ENCODE measurements at regions not wholly inside any gene's neighbourhood (a gene's known extent, or its start where the extent isn't known, plus 50 kb on each side); places are given as distances from the start of the nearest gene placed in this dataset.
"Not testable (repeated sequence)": the region's sequence is repeated elsewhere in the genome, so short reads cannot be mapped to it uniquely, and the experiment has no call there.

DNA sequence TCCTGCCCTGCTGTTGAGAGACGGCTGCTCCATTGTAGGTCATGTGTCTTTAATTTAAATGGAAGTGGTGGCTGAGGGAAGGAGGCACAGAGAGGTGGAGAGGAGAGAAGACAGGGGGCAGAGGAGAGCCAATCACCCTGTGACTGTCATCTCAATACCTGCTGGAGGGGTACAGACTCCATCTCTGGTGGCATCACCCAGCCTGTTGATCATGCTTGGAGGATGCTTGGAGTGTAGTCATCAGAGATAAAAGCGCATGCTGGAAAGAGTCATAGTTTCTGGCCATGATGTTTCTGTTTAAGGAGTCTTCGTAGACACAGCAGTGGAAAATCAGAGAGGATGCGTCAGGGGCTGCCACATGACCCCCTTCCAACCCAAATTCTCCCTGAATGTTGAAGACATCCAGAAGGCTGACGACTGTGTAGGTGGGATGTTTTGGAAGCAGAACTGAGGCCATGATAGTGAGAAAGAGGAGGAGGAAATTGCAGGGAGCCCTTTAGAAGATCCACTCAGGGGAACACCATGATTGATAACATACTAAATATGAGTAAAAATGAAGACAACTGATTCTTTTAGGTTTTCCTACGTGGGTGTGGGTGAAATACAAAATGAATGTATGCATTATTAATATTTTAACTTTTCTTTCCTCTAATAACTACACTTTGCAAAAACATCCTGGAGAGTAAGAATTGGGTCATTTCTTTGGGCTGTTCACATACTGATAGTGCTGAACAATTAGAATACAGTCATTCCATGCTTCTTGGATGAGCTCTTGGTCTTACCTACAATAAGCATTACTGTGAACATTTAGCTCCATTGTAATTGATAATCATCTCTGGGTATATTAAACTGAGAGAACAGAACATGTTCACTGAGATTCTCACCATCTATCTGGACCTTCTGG lies 210.6 kb upstream of the ATP10A start:
- no peak for DNase-seq (ENCODE audit: low read depth)

DNA sequence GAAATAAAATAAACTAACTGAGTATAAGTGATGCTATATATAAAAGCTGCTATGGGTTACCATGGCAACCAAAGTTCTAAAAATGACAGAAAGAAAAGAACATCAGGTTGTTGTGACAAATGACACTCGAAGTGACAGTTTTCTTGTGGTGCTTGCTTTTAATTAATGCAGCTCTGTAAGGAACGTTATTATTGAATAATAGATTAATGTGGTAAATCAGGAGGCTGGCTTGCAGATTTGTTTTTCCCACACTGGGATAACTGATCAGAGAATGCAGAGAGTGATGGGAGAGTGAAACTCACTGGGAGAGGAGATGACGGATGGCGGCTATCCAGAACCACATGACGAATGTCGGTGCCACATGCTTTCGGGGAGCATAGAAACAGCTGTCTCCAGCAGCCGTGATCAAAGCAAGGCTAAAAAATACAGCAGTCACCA lies 207.0 kb upstream of the ATP10A start:
- DNase-seq (ENCODE audit: low read depth), result no peak

DNA sequence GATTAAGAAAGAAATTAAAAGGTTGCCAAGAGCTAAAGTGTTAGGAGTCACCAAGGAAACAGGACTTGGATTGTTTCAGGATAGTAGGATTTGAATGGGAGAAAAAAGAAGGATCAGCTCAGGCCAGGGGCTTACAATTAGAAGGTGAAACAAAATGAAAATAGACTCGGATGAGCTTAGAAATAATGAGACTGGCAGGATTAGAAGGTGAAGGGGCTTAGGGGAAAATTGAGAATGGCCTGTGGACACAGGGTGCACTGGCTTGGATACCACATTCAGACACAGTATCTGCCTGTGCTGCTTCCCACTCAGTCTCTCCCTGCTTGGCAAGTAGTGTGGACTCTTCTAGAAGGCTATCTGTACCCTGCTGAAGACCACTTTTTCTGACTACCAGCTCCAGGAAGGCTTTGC lies 206.1 kb upstream of the ATP10A start:
- DNase-seq (ENCODE audit: low read depth), result no peak

DNA sequence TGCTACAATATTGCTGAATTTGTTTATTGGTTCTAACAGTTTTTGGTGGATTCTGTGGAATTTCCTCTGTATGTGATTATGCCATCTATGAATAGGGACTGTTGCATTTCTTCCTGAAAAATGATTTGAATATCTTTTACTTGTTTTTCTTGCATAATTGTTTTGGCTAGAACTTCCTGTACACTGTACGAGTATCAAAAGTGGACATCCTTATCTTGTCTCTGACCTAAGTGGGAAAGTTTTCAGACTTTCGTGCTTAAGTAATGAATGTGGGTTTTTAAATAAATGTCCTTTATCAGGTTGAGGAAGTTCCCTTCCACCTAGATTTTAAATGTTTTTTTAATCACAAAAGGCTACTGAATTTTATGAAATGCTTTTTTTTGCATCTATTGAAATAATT lies 203.8 kb upstream of the ATP10A start:
- no peak for DNase-seq (ENCODE audit: low read depth)

DNA sequence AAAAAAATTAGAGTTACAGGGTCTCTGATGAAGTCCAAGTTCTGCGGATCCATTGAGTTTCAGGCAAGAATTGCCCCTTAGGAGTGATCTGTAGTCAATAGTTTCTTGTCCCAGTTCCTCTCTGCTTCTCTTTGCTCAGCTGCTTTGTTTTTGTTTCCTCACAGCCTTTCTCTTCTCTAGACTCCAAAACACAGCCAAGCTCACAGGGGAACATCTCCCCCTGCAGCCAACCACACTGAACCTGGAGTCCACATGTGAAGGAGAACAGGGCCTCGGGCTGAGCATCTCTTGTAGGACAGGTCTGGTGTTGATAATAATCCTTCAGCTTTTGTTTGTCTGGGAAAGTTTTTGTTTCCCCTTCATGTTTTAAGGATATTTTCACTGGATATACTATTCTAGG lies 202.6 kb upstream of the ATP10A start:
- no peak for DNase-seq (ENCODE audit: low read depth)

DNA sequence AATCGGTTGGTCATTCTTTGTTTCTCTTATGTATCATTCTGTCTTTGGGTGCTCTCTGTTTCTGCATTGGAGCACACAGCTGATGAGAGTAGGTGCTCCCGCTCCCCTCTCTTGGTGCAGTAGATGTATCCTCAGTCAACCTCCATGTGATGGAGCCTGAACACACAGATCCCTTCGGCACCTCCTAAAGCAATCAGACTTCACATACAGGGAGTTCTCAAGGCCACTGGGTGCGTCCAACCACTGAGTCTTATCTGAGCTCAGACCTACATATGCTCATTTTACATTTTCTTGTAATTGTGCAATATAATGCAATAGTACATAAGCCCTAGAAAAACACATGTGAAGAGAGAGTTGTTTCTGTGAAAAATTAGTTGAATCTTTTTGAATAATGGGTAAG lies 198.1 kb upstream of the ATP10A start:
- no peak for DNase-seq (ENCODE audit: low read depth)

DNA sequence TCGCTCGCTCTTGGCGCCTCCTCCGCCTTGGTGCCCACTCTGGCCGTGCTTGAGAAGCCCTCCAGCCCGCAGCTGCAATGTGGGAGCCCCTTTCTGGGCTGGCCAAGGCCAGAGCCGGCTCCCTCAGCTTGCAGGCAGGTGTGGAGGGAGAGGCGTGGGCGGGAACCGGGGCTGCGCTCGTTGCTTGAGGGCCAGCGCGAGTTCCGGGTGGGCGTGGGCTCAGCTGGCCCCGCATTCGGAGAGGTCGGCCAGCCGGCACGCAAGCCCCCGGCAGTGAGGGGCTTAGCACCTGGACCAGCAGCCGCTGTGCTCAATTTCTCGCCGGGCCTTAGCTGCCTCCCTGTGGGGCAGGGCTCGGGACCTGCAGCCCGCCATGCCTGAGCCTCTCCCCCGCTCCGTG lies 193.6 kb upstream of the ATP10A start:
- not testable (repeated sequence) for DNase-seq (ENCODE audit: low read depth)

DNA sequence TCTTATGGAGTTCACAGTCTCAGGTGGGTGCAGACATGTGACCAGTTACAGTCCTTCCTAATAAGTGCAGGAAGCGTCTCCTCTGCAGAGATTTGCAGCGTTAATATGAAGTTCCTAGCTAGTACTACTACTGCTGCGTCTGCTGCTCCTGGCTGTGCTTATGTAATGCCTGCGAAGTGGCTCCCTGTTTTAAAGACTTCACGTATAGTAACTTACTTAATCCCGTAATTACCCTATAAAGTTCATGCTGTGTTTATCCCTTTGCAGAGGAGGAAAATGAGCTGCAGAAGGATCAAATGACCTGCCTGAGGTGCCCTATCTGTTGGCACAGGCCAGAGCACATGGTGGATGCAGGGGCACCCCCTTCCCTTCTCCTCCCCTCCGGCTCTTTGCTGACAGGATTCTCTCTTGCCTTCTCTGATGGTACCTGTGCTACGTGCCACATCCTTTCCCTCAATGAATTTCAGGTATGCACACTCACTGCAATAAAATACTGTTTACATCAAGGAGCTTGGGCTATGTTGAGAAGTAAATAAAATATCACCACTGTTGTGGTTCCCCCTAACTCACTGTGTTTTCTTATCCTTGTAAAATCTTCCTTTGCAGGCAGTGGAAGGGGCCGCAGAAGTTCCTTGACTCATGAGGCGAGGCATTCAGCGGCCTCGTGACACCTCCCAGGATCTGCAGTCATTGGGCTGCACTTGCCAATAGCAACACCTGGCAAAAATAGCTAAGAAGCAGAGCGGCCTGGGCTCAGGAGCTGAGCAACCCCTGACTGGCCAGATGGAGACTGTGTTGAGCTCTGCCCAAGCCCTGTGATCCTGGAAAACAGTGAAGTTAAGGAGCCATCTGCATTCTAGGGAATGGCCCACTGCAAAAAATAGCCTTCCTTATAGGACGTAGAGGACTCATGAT lies 188.9 kb upstream of the ATP10A start:
- no peak for DNase-seq (ENCODE audit: low read depth)

DNA sequence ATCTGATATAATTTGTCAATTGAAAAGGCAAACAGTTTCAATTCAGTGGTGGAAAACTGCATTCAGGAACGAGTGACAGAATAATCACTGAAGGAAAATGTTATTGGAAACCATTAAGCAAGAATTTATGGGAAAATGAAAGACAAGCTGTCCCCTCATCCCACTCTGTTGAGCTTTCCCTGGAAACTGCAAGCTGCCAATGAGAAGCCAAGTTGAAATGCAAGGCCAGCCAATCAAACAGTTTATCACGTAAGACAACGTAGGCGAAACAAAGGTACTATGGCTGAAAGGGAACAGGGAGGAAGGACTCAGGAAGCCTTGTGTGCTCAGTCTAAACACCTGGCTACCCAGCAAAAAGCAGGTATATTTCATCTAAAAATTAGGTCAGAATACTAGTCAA lies 187.9 kb upstream of the ATP10A start:
- DNase-seq (ENCODE audit: low read depth), result no peak

DNA sequence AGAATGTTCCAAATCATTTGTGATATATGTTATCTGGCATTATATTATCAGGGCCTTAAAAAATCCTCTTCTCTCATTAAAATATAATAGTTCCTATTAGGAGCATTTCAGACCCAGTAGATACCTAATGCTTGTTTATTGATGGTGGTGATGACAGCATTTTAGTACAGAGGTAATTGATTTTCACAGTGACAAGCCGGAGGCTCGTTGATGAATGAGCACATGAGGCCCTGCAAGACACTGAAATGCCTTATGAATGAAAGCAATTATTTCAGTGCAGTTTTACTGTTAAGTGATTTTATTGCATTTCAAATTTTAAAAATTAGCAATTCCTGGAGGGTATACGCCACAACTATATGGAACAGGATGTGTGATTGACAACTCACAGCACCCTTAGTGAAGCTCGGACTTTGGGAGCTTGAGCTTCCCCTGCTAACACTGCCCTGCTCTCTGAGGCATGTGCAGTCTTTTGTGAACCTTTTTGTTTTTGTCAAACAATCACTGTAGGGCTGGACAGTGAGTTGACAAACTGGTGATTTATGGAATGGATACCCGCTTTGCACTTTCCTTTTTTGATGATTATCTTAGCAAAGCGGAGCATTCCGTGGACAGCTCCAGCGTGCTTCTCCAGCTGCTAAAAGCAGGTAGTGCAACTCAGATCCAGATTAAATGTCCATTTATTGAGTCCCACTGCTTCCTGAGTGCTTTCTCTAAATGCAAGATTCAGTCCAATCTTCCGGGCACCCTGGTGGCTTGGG lies 187.0 kb upstream of the ATP10A start:
- no peak for DNase-seq (ENCODE audit: low read depth)

DNA sequence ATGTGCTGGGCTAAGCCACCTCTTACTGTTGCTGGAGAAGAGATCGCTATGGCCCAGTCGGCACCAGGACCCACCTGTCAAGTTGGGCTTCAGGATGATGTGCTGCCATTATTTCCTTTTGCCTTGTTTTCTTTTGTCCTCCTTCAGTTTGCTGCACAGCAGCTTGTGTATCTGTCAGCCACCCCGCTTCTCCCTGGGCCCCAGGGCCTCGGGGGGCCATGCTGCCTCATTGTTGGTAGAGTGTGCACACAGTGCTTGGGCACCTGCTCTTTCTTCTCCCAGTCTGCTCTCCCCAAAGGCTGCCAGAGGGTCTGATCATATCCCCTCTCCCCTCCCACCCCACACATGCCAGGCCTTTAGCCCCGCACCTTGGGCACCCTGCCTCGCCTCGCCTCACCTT lies 185.5 kb upstream of the ATP10A start:
- DNase-seq (ENCODE audit: low read depth), result no peak

DNA sequence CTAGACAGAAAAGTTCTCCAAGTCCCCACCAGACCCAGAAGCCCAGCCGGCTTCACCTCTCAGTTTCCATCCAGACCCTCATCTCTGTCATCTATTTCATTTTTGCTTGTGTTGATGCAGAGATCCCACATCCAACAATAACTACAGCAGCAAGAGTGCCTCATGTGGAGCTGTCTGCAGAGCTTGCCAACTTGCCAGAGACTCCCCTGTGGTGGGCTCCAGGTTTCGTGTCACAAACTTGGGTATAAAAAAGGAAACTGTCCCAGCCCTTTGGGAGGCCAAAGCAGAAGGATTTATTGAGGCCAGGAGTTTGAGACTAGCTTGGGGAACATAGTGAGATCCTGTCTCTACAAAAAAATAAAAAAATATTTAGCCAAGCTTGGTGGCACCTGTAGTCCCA lies 182.4 kb upstream of the ATP10A start:
- DNase-seq (ENCODE audit: low read depth), result no peak

DNA sequence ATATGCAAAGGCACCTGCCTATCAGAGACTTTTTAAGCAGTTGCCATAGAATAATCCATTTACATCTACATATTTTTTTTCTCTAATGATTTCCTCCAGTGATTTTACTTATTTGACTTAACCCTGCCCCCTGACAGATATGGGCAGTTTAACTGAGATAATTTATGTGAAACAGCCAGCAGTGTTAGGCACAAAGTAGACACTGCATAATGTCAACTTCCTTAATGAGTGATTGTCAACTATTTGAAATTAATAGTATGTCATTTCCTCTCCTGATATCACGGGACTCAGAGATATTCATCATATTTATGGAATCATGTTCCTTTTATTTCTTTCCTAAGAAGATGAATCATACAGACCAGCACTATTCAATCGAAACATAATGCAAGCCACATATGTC lies 179.9 kb upstream of the ATP10A start:
- no peak for DNase-seq (ENCODE audit: low read depth)

DNA sequence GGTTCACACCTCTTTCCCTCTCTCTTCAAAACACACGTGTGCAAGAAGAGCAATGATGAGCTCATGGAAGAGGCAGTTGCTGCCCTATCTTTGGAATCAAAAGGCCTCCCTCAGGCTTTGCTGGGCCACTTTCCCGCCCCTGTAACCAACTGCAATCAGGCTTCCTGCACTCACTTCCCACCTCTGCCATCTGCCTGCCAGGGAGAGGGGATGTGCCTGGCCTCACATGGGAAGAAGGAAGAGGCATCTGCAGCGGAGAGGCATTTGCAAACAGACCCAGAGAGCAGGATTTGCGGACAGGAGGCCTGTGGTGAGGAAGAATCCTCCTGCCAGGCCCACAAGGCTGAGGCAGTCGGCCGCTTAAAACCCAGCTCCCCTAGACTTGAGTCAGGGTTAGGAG lies 175.6 kb upstream of the ATP10A start:
- no peak for DNase-seq (ENCODE audit: low read depth)

DNA sequence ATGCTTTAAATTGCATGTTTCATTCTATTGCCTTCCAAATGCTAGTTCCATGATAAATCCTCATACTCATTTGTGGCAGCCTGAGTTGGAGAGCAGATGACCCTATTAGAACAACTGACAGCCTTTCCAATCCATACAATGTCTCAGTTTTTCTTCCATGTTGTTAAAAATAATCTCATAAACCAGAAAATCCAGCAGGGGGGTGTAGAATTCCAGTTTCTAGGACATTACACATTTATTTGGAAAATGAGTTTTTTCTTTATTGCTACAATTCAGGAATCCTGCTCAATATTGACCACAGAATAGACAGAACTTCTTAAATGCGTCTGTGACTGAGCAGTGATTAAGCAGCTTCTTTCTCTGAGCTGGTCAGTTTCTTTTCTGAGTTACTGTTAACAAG lies 174.2 kb upstream of the ATP10A start:
- no peak for DNase-seq (ENCODE audit: low read depth)

DNA sequence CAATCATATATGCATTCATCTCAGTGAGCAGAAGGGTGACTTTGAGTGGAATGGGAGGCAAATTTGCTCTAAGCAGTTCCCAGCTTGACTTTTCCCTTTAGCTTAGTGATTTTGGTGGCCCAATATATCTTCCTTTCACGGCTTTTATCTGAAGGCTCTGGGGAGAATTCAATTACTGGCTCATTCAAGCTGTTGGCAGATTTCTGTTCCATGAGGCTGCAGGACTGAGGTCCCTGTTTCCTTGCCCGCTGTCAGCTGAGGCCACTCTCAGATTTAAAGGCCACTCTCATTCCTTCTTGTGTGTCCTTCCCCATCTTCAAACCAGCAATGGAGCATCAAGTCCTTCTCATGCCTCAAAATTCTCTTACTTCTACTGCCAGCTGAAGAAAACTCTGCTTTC lies 170.4 kb upstream of the ATP10A start:
- no peak for DNase-seq (ENCODE audit: low read depth)

DNA sequence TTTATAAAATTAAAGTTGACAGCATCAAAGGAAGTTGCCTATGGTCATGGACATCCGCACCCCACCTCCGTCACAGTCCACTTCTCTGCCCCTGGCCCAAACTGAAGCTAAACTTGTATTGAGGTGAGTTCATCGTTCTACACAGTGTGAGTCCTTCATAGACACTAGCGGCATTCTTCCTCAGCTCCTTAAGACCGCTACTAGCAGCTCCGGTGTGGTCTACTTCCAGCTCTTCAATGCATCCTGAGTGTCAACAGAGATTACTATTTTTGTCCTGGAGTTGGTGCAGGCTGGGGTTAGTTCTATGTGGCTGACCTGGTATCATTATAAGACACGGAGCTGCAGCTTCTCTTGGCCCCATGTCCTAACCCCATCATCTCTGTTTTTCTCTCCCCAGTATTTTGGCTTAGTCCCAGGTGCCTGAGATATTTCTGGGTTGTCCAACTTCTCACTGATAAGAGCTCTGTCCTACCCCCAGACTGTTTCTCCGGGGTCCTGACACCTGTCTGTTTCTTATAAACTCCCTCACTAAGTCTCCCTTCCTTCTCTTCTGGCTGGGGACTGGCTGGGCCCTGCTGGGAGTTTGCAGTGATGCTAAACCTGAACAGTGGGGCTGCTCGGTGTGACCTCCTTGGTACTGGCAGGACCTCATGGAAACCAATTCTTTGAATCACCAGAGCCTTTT lies 169.2 kb upstream of the ATP10A start:
- DNase-seq (ENCODE audit: low read depth), result no peak

DNA sequence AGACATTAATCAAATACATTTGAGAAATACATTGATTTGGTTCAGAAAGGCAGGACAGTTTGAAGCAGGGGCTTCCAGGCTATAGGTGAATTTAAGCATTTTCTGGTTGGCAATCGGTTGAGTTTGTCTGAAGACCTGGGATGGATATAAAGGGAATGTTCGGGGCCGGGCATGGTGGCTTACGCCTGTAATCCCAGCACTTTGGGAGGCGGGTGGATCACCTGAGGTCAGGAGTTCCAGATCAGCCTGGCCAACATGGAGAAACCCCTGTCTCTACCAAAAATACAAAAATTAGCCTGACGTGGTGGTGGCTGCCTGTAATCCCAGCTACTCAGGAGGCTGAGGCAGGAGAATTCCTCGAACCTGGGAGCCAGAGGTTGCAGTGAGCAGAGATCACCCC lies 166.5 kb upstream of the ATP10A start:
- DNase-seq (ENCODE audit: low read depth), result not testable (repeated sequence)

DNA sequence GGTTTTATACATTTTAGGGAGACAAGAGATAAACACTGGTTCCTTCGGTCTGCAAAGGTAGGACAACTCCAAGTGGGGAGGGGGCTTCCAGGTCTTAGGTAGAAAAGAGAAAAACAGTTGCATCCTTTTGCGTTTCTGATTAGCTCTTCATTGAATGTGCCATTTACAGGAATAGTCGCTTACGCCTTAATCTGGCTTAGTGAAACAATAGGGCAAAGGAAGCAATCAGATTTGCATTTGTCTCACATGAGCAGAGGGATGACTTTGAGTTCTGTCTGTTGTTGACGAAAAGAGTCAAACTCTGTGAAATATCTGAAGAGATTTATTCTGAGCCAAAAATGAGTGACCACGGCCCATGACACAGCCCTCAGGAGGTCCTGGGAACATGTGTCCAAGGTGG lies 166.0 kb upstream of the ATP10A start:
- no peak for DNase-seq (ENCODE audit: low read depth)

DNA sequence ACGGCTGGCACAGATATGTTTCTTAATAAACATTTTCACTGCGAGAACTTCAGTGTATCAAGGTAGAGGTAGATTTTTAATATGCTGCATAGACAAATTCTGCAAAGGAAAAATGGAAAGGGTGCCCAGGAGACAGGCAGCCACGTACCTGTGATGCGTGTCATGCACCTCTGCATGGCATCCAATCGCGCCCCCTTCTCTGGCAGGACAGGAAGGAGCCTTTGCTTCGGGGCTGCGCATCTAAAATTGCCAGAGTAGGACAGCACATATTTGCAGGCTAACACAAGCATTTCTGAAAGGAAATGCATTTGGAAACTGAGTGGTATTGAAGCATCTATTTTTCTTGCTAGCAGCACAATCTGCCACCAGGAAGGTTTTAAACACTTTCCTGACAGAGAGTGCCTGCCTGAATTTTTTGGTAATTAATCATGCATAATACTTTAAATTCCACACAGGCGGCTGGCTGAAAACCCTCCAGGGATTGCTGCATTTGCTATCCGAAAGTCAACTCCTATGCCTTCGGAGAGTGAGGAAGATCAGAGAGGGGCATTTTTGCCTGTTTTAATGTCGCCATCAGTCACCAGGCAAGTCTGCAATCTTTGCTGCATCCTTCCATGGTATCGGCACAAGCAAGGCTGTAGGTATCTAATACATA lies 165.1 kb upstream of the ATP10A start:
- DNase-seq (ENCODE audit: low read depth), result no peak

DNA sequence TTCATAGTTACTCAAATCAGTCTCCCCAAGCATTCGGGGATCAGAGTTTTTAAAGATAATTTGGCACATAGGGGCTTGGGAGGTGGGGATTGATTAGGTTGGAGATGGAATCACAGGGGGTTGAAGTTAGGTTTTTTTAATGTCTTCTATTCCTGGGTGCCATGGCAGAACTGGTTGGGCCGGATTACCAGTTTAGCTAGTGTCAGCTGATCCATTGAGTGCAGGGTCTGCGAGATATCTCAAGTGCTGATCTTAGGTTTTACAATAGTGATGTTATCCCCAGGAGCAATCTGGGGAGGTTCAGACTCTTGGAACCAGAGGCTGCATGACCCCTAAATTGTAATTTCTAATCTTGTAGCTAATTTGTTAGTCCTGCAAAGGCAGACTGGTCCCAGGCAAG lies 163.5 kb upstream of the ATP10A start:
- not testable (repeated sequence) for DNase-seq (ENCODE audit: low read depth)

Measured in stimulated activated CD8-positive, alpha-beta memory T cell treated with anti-CD3 and anti-CD28 coated beads, Interleukin-4, amount 100 ng/mL, for 24 hours (primary cell).